ENCODE measurements at regions not wholly inside any gene's neighbourhood (a gene's known extent, or its start where the extent isn't known, plus 50 kb on each side); places are given as distances from the start of the nearest gene placed in this dataset.

DNA sequence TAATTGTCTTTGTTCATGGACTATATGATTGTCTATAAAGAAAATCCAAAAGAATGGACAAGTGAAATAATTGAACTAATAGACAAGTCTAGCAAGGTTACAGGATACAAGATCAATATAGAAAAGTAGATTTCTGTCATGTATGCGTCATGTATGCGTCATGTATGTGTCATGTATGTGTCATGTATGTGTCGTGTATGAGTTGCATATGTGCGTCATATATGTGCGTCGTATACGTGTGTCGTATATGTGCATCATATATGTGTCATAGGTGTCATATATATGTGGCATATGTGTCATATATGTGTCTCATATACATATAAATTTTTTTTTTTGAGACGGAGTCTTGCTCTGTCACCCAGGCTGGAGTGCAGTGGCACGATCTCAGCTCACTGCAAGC is 516.8 kb downstream of the NOVA1 start:
- Histone ChIP-seq H3K36me3 (replicated peaks) (no peaks in the 10 kb centered on the region), H3K27me3 (replicated peaks) (no peaks in the 10 kb centered on the region), H3K27ac (no peak overlapping the region), H3K4me3 (ENCODE audit: low read depth, low read length) (no peak overlapping the region)
- DNase-seq = no peak
- in situ Hi-C loops (cut with HindIII; ENCODE audit: low pct_ligation_motif_present, low sequenced_read_pairs) = no loop called here
- TF ChIP-seq, protein P1, sequence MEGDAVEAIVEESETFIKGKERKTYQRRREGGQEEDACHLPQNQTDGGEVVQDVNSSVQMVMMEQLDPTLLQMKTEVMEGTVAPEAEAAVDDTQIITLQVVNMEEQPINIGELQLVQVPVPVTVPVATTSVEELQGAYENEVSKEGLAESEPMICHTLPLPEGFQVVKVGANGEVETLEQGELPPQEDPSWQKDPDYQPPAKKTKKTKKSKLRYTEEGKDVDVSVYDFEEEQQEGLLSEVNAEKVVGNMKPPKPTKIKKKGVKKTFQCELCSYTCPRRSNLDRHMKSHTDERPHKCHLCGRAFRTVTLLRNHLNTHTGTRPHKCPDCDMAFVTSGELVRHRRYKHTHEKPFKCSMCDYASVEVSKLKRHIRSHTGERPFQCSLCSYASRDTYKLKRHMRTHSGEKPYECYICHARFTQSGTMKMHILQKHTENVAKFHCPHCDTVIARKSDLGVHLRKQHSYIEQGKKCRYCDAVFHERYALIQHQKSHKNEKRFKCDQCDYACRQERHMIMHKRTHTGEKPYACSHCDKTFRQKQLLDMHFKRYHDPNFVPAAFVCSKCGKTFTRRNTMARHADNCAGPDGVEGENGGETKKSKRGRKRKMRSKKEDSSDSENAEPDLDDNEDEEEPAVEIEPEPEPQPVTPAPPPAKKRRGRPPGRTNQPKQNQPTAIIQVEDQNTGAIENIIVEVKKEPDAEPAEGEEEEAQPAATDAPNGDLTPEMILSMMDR (IDR thresholded peaks at IDR 0.05; ENCODE audit: low read depth, low read length, missing control alignments) = no peak

DNA sequence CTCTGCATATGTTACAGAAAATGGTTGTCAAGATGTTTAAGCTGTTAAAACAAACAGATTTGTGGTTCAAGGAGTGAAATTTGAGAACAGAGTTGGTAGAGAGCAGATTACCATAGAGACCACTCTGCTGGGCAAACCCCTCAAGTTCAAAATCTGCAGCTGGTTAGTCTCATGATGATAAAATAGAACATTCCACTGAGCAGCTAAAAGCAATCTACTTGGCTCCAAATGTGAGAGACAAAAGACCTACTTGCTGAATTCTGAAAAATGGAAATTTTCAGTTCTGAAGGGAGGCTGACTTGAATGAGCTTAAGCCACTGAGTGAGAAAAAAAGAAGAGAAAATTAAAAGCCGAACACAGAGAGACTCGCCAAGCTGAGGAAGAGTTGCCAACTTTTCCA is 519.3 kb downstream of the NOVA1 start:
- no peak overlapping the region for H3K4me3 ChIP-seq (ENCODE audit: low read depth, low read length)
- in situ Hi-C loops (cut with HindIII; ENCODE audit: low pct_ligation_motif_present, low sequenced_read_pairs) = no loop called here
- TF ChIP-seq, protein P1 (IDR thresholded peaks at IDR 0.05; ENCODE audit: low read depth, low read length, missing control alignments) = no peak
- no peak overlapping the region for H3K27ac ChIP-seq
- no peaks in the 10 kb centered on the region for H3K36me3 ChIP-seq (replicated peaks)
- no peak for DNase-seq
- no peaks in the 10 kb centered on the region for H3K27me3 ChIP-seq (replicated peaks)

DNA sequence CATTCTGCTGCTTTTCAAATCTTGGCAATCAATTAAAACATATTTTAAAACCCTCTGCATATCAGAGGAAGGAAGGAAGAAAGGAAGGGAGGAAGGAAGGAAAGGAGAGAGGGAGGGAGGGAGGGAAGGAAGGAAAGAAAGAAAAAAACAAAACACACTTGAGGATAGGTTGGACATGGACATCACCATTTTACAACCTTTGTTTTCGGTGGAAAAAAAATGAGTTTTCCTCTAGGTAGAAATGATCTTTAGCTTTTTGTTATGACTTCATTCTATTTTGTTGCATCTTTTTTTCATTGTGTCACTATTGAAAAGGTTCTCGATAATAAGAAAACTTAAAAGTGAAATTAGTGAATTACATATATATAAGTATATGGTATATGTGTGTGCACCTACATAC is 522.9 kb downstream of the NOVA1 start:
- Histone ChIP-seq H3K4me3 (ENCODE audit: low read depth, low read length) (no peak overlapping the region), H3K36me3 (replicated peaks) (no peaks in the 10 kb centered on the region), H3K27me3 (replicated peaks) (no peaks in the 10 kb centered on the region), H3K27ac (no peak overlapping the region)
- in situ Hi-C loops (cut with HindIII; ENCODE audit: low pct_ligation_motif_present, low sequenced_read_pairs) = no loop called here
- DNase-seq = no peak
- TF ChIP-seq, protein P1 (IDR thresholded peaks at IDR 0.05; ENCODE audit: low read depth, low read length, missing control alignments) = no peak

DNA sequence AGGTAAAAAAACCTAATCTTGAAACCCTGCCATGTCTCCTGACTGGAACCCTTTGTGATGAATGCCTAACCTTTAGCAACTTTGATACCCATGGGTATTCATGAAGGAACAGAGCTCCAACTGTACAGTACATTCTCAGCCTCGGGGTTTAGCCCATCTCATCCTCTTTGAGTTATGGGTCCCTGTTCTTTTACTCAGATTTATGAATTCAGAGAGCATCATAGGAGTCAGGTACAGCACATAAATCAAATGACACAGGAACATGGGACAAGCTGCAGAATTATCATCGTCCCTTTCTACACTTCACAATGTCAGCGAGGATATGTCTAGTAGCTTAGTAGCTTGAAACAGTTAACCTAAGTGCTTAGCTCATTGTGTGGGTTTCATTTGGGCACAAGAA is 527.4 kb downstream of the NOVA1 start:
- H3K36me3 ChIP-seq (replicated peaks) = no peaks in the 10 kb centered on the region
- H3K4me3 ChIP-seq (ENCODE audit: low read depth, low read length) = no peak overlapping the region
- TF ChIP-seq, protein P1 (IDR thresholded peaks at IDR 0.05; ENCODE audit: low read depth, low read length, missing control alignments) = no peak
- H3K27ac ChIP-seq = no peak overlapping the region
- no peaks in the 10 kb centered on the region for H3K27me3 ChIP-seq (replicated peaks)
- in situ Hi-C loops (cut with HindIII; ENCODE audit: low pct_ligation_motif_present, low sequenced_read_pairs) = no loop called here
- no peak for DNase-seq

DNA sequence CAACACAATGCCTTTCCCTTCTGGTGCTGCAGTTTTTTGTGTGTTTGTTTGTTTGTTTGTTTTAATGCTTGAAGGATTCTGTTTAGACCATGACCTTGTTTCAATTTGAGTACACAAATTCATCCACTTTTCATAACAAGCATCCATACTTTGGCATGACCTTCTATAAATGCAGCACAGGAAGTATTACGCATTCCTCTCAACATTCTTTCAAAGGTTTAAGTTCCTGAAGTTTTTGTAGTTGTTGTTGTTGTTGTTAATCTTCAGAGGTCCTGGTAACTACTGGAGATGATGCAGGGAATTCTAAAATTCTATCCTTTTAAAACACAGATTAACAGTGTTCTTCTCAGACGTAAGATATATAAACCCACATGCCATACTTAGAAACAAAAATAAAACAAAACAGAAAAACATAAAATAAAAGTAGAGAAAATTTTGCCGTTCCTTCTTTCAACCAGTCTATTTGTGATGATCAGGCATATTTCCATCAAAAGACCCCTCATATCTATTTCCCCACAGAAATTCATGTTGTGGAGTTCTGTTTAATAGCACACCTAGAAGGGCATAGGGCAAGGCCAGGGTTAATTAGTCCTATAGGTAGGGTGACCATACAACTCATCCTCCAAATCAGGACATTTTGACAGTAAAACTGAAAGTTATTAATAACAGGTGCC is 529.9 kb downstream of the NOVA1 start:
- in situ Hi-C loops (cut with HindIII; ENCODE audit: low pct_ligation_motif_present, low sequenced_read_pairs) = no loop called here
- TF ChIP-seq, protein P1 (IDR thresholded peaks at IDR 0.05; ENCODE audit: low read depth, low read length, missing control alignments) = no peak
- no peaks in the 10 kb centered on the region for H3K36me3 ChIP-seq (replicated peaks)
- H3K4me3 ChIP-seq (ENCODE audit: low read depth, low read length) = no peak overlapping the region
- DNase-seq = no peak
- H3K27ac ChIP-seq = no peak overlapping the region
- H3K27me3 ChIP-seq (replicated peaks) = no peaks in the 10 kb centered on the region

DNA sequence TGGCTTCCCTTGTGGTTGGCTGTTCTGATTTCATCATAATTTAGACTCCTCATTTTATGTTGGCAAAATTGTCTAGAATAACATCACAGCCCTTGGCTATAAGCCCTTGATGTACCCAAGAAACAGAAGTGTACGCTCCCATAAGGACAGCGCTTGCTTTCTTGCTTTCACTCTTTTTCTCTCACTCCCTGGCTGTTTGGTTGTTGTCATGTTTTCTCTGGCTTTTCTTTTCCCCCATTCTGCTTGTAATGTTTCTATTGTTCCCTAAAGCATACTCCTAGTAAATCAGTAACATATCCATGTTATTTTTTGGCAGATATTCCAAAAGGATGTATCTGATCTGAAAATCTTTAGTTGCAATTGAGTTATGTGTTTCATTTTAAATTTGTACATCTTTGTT is 530.5 kb downstream of the NOVA1 start:
- no peak for DNase-seq
- H3K4me3 ChIP-seq (ENCODE audit: low read depth, low read length) = no peak overlapping the region
- TF ChIP-seq, protein P1 (IDR thresholded peaks at IDR 0.05; ENCODE audit: low read depth, low read length, missing control alignments) = no peak
- in situ Hi-C loops (cut with HindIII; ENCODE audit: low pct_ligation_motif_present, low sequenced_read_pairs) = no loop called here
- H3K27ac ChIP-seq = no peak overlapping the region
- no peaks in the 10 kb centered on the region for H3K27me3 ChIP-seq (replicated peaks)
- H3K36me3 ChIP-seq (replicated peaks) = no peaks in the 10 kb centered on the region

All from brain microvascular endothelial cell (primary cell).